HG02938 (cell line): ENCODE measurements at regions not wholly inside any gene's neighbourhood (a gene's known extent, or its start where the extent isn't known, plus 50 kb on each side); places are given as distances from the start of the nearest gene placed in this dataset.
"Not testable (repeated sequence)": the region's sequence is repeated elsewhere in the genome, so short reads cannot be mapped to it uniquely, and the experiment has no call there.

Source experiments
- ATAC-seq: cut with Tn5 transposase; IDR thresholded peaks from one replicate; pipeline ENCODE4 v1.9.1; 2021; ENCODE audit warnings: mild to moderate bottlenecking, moderate library complexity; ENCODE audit not compliant: unreplicated experiment

- ATAC-seq, result no peak
These were observed 224.9 kb downstream of the VAPA start for GRCh38 chr18:10138719-10139118.

DNA sequence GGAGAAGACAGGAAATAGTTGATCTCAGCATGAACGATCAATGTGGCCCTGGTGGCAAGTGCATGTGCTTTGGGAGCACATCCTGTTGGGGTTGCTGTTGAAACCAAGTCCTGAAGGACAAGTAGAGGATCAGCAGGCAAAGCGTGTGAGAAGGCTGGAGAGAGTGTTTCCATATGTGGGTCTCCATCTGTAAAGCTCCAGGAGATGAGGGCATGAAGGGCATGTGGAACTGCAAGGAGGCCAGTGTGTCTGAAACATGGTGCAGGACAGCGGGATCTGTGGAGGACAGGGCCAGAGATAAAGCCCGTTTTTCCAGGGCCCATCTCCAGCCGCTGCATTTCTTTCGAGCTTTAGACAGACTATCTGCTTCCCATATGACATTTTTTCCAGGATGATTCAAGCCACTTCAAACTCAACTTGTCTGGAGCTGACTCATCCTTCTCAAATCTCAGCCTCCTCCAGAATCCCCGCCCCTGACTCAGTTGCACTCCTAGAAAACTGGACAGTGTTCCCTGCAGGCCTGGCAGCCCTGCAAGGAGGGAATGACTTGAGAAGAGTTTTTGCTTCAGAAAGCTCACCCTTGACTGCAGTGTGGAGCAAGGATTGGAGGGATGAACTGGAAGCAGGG is 226.1 kb downstream of the VAPA start:
- no peak for ATAC-seq

DNA sequence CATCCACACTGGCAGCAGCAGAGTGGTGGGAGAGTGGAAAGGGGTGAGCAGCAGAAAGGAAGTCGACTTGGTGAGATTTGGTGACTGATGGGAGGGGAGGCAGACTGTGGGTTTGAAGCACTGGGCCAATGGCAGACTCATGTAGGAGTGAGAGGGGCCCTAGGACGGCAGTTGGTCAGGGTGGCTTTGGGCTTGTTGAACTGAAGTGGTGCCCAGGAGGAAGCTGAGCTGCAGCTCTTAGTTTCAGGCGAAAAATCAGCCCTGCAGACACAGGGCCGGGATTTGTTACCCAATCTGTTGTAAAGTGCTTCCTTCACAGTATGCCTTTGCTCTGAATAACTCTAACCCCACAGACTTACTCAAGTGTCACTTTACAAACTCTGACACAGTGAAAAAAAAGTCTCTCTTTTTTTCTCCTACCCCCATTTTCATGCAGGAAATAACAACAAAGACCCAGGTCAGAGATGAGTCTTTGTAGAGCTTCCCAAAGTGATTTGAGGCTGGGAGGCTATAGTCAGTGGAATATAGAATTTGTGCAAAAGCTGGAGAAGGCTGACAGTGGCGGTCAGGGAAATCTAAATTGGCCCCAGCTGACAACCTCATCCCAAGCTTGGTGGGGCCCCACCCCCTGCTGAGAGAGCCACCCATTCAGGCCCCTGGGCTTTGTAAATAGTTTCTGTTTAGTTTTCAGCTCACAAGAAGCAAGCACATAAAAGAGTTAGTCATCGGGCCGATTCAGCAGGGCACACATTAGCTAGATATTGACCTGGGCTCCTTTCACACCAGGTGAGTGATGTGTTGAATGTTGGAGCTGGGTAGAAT is 226.9 kb downstream of the VAPA start:
- ATAC-seq, result no peak

DNA sequence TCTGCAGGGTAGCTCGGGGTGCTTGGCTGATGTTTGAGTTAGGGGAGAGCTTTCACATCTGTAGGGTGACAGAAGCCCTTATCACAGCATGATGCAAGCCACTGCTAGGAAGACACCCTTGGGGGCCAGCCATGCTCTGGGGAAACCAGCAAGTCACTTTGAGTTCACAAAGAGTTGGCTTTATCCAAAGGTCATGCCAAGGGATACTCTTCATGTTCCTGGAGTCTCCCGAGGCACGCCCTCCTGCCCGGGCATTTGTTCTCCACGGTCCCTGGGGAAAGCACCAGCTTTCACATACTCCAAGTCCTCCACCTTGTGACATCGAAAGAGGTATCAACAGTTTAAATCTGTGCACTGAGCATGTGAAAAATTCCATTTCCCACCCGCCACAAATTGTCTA is 227.7 kb downstream of the VAPA start:
- ATAC-seq, result no peak

DNA sequence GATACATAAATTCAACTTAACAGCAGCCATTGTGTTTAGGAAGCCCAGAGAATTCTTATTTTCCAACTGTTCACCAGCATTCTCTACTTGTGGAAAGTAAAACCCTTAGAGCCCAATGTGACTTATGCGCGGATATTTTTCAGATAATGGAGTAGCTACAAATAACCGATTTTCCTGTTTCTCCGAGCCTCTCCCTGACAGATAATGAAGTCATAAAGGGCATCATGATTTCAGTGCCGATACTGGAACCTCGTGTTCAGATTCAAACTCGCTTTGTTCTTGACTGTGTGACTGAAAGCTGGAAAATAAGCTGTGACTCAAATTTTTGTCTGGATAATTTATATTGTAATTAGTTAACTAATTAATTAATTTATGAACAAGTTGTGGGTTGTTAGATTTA is 228.2 kb downstream of the VAPA start:
- no peak for ATAC-seq

GRCh38 chr18:10142496-10143160 is 228.8 kb downstream of the VAPA start:
- ATAC-seq, result no peak

DNA sequence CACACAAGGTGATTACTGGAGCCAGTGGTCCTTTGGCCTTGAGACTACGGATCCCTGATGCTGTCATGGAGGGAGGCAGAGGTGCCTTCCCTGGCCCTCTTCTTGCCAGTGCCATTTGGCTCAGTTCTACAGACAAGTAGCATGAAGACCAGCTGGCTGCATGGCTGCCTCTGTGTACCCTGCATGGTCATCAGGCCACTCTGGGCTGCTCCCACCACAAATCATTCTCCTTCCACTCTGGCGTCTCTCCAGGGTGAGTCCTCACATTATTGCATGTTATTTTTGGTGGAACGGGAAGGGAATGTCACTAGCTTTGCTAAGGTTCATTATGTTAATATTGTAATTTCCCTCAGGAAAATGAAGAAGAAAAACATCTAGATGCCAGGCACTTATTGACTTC is 229.8 kb downstream of the VAPA start:
- ATAC-seq, result no peak

DNA sequence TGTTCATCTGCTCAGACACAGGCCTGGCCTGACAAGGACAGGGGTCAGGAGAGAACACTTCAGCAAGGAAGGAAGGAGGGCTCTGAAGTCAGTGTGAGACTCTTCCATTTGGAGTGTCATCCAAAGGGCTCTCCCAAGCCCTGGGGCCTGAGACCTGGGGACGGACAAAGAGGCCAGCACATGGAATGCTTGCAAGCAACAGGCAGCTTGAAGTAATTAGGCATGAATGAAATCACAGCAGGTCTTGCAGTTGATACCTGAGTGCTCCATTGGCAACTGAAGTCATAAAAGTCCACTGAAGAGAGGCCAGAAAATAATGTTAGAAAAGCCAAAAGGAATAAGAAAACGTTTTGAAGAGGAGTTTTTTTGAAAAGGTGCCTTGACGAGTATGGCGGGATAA is 231.7 kb downstream of the VAPA start:
- no peak for ATAC-seq

DNA sequence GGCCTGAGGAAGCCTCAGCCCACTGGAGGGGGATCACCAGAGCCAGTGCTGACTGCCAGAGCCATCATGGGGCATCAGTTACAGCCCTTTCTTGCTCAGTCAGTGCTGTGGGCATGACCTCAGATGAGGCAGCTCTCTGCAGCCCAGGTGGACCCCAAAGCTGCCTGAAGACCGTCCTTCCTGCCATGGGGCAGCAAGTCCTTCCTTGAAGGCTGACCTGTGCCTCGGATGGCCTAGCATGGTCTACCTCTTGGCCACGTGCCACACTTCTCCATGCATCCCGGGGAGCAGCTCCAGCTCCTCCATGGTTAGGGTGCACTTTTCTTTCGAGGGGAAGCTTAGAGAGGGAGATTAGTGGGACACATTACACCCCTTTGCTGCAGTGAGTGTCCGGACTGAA is 233.4 kb downstream of the VAPA start:
- ATAC-seq, result no peak

DNA sequence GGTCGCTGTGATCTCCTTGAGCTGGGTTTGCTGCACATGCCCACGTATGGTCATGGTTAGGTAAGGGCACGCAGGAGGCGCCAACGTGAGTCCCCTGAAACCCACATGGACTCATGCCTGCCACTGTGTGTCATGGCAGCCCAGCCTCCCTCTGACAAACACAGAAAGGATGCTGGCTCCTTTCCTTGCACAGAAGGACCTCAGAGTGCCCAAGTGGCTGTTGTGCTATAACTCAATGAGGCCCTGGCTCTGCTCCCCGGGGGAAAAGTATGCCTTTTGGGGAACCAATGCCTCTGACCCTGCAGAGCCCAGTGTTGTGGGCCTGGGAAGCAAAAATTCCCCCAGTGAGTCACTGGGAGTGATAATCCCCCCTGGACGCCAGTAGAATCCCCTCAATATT is 233.9 kb downstream of the VAPA start:
- no peak for ATAC-seq

DNA sequence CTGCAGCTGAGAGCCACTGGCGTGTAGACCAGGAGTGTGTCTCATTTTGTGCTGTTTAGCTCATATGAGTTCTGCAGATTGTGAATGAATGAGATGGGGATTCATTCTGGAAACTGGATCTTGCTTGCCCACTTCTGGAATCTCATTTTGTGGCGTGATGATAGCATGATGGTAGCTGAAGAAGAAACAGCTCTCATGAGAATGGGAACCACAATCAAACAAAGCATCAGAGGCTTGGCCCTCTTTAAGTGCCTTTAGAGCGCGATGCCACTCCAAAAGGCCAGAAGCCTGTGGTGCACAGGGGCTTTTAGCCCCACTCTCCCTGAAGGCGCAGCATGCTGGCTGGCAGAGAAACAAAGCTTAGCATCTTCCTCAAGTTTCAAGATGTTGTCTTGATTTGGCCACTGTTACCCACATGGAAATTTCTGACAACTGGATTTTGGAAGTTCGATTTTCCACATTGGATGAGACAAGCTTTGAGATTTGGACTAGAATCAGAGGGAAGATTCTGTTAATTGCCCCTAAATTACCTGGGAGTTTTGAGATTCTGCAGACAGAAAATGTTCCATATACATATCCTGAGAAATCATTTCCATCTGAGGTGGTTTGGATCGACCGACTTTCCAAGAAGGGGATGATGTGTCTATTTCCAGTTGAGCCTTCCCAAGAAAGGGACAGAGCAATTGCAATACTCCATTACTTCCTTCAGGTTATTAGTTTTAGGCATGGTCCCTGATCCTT is 234.5 kb downstream of the VAPA start:
- ATAC-seq, result no peak

DNA sequence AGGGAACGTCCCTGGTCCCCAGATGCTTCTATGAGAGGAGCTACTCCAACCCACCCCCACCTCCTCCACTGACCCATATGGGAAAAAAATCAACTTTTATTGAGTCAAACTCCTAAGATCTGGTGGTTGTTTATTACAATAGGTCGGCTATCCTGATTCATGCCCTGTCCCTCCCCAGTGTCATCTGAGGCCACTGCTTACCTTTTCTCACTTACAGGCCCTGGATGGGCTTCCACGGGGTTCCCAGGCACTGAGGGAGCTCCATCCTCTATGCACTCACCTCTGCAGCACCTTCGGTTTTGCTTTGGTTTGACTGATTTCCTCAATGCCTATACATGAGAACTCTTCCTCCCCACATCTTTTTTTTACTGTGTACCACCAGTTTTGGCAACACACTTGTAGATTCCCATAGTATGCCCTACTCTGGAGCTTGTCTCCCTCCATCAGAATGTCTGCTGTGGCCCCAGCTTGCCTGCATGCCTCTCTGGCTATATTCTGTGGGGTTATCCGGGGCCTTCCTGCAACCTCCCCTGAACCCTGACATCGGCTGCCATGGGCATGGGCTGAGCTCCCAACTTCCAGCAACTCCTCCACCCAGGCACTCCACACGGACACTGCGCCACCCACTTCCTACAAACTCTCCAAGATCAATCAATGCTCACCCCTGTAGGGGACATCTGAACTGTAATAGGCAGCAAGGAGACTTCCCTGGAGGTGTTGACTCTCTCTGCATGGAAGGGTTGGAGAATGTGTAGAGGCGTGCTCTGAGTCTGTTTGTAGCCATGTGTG is 236.1 kb downstream of the VAPA start:
- no peak for ATAC-seq

DNA sequence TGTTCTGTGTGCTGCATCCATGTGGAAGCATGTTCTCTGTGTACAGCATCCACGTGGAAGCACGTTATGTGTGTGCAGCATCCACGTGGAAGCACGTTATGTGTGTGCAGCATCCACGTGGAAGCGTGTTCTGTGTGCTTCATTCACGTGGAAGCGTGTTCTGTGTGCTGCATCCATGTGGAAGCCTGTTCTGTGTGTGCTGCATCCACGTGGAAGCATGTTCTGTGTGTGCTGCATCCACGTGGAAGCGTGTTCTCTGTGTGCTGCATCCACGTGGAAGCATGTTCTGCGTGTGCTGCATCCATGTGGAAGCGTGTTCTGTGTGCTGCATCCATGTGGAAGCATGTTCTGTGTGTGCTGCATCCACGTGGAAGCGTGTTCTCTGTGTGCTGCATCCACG is 236.8 kb downstream of the VAPA start:
- ATAC-seq, result not testable (repeated sequence)

DNA sequence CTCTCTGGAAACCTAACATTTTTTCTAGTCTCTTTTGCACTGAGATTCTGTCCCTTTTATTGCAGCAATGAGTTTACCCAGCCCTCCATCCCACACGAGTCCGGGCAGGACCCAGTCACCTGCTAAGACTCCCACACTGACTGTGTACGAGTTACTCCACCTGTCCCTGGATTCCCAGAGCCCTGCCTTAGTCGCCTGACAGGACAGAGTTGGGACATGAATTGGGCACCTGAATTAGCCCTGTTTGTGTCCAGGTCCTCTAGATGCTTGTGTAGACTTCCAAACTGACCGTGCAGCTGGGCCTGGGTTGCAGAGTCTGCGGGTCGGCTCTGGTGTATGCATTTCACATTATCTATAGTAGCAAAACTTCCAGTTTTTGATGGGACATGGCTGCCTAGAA is 238.7 kb downstream of the VAPA start:
- ATAC-seq, result no peak

DNA sequence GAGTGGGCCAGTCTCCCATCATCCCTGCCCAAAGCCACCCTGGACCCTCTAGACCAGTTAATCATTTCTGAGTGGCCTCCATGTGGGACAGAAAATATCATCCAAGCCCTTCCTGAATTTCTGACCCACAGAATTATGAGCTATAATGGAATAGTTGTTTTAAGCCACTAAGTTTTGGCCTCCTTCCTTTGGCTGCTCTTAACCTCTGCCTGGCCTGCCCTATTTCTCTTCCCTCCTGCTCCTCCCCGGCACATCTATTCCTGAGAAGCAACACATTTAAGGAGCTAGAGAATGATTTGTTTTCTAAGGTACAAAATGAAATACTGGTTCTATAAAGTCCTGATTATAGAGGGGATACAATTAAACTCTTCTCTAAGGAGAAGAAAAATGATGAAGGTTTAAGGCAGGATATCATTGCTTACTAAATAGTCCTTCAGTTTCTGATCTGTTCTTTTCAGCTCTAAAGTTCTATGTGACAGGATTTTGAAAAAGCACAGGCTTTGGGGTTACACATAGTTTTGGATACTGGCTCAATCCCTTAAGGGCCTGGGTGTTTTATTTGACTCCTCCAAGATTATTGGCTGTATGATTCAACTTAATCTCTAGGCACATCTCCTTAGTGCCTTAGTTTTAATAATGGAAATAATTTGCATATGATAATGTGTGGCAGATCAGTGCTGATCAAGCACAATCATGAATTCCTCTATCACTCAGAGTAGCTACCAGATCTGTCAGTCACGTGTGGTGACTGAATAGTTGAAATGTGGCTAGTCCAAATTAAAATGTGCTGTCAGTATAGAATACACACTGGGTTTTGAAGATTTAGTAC is 240.3 kb downstream of the VAPA start:
- ATAC-seq, result no peak

DNA sequence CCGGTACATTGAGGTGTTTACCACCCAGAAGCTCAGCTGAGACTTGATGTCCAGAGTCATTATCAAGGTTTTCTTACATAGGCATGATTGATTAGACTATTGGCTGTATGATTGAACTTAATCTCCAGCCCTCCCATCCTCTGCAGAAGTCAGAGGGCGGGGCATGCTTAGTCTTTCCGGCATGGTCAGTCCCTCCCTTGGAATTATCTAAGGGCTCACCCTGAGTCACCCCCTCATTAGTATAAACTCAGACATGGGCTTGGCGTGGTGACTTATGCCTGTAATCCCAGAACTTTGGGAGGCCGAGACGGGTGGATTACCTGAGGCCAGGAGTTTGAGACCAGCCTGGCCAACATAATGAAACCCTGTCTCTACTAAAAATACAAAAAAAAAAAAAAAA is 243.9 kb downstream of the VAPA start:
- ATAC-seq, result no peak

- no peak for ATAC-seq
These were observed 246.4 kb downstream of the VAPA start for GRCh38 chr18:10160251-10160650.

GRCh38 chr18:10161315-10161714 is 247.5 kb downstream of the VAPA start:
- ATAC-seq, result no peak

- no peak for ATAC-seq
These were observed 248.5 kb downstream of the VAPA start for GRCh38 chr18:10162340-10162739.
